Endothelial cell of umbilical vein (primary cell): ENCODE measurements at regions not wholly inside any gene's neighbourhood (a gene's known extent, or its start where the extent isn't known, plus 50 kb on each side); places are given as distances from the start of the nearest gene placed in this dataset.

Source experiments
- BruUV-seq: library from RNA; stranded (reverse); fragments of 400-500 nt; replicated peaks from 2 replicates; lab custom pipeline; 2021; lab: Mats Ljungman, UMichigan
- CTCF ChIA-PET: fragments of 300-600, 350-600 bp; sonication (Branson Sonifier 250); formaldehyde crosslinking; loops from one replicate; lab custom pipeline; 2021; ENCODE audit warnings: antibody characterized with exemption, inconsistent platforms; lab: Charles Lee
- POLR2A ChIA-PET: fragments of 300-600, 350-600 bp; sonication (Branson Sonifier 250); formaldehyde crosslinking; loops from one replicate; lab custom pipeline; 2021; ENCODE audit warnings: antibody characterized with exemption, inconsistent platforms; lab: Charles Lee
- DNase-seq: peaks from one replicate; pipeline ENCODE4 v3.0.0-alpha.2; 2011; ENCODE audit warnings: low read depth, low spot score
- FAIRE-seq: peaks from 2 replicates; lab custom pipeline; 2011; peaks lifted over from hg19 to GRCh38; lab: Jason Lieb, UNC
- H2AFZ ChIP-seq: 2 replicates; pipeline ENCODE4 v1.6.0; 2012; ENCODE audit warnings: low read depth, low read length, control low read depth, inconsistent platforms
- H3K27ac ChIP-seq: 2 replicates; pipeline ENCODE4 v1.5.1; 2011; ENCODE audit warnings: low read depth, mild to moderate bottlenecking, control low read depth, low read length, moderate library complexity; ENCODE audit not compliant: insufficient read depth
- H3K27me3 ChIP-seq, 2 experiments: 2 replicates each; pipeline versions ENCODE4 v1.6.0 to v1.6.1; 2011; ENCODE audit warnings: low read length in 2 of 2, mixed read lengths in 1 of 2; ENCODE audit not compliant: control insufficient read depth in 2 of 2, insufficient read depth in 2 of 2
- H3K36me3 ChIP-seq, 2 experiments: 2 replicates in 1 of 2; 3 replicates in 1 of 2; pipeline ENCODE4 v1.5.1; 2011; ENCODE audit warnings: low read length in 2 of 2, mild to moderate bottlenecking in 1 of 2, moderate library complexity in 1 of 2; ENCODE audit not compliant: control insufficient read depth in 2 of 2, insufficient read depth in 2 of 2; ENCODE audit errors: extremely low read depth in 1 of 2
- H3K4me1 ChIP-seq: 3 replicates; pipeline ENCODE4 v1.5.1; 2011; ENCODE audit warnings: mild to moderate bottlenecking, low read length; ENCODE audit not compliant: control insufficient read depth, insufficient read depth; ENCODE audit errors: extremely low read depth
- H3K4me2 ChIP-seq: 2 replicates; pipeline ENCODE4 v1.6.1; 2011; ENCODE audit warnings: low read length, control low read depth, mixed read lengths; ENCODE audit not compliant: insufficient read depth
- H3K4me3 ChIP-seq, 3 experiments: fragments of 200-600 bp in 1 of 3; sonication (generic), shearing (Covaris generic) in 1 of 3; replicated peaks in 1 of 3; 2 replicates each; pipeline ENCODE4 v1.5.1; 2011 to 2016; ENCODE audit warnings: control low read depth in 3 of 3, low read length in 3 of 3, mild to moderate bottlenecking in 2 of 3, inconsistent platforms in 1 of 3, low read depth in 1 of 3, moderate library complexity in 1 of 3; ENCODE audit not compliant: insufficient read depth in 1 of 3
- H3K79me2 ChIP-seq: 2 replicates; pipeline ENCODE4 v1.6.0; 2012; ENCODE audit warnings: low read length, inconsistent platforms; ENCODE audit not compliant: control insufficient read depth, insufficient read depth
- H3K9ac ChIP-seq: replicated peaks from 2 replicates; pipeline ENCODE3; 2011; ENCODE audit warnings: low read length, control low read depth; ENCODE audit not compliant: insufficient read depth; ENCODE audit errors: extremely low read depth
- H3K9me1 ChIP-seq: replicated peaks from 3 replicates; pipeline ENCODE4 v1.6.0; 2011; ENCODE audit warnings: mild to moderate bottlenecking, low read length; ENCODE audit not compliant: control insufficient read depth, insufficient read depth; ENCODE audit errors: extremely low read depth
- H3K9me3 ChIP-seq: replicated peaks from 2 replicates; pipeline ENCODE4 v1.5.1; 2012; ENCODE audit warnings: low read length, inconsistent platforms; ENCODE audit not compliant: control insufficient read depth, insufficient read depth
- H4K20me1 ChIP-seq: replicated peaks from 2 replicates; pipeline ENCODE3; 2011; ENCODE audit warnings: mild to moderate bottlenecking, low read length; ENCODE audit not compliant: control insufficient read depth, insufficient read depth; ENCODE audit errors: extremely low read depth
- CTCF ChIP-seq, 2 donors: IDR thresholded peaks; 1 replicate in 1 of 2; 2 replicates in 1 of 2; pipeline ENCODE4 v1.5.1; 2011; ENCODE audit warnings: low read length in 2 of 2, mild to moderate bottlenecking in 2 of 2, moderate library complexity in 2 of 2, control low read depth in 1 of 2, inconsistent platforms in 1 of 2, low read depth in 1 of 2; ENCODE audit not compliant: insufficient read depth in 1 of 2; ENCODE audit errors: extremely low read depth in 1 of 2
- EZH2 ChIP-seq: IDR thresholded peaks from 2 replicates; pipeline ENCODE4 v1.6.1; 2012; ENCODE audit warnings: borderline replicate concordance, low read depth, mild to moderate bottlenecking, moderate library complexity, low read length, inconsistent platforms; ENCODE audit not compliant: severe bottlenecking
- GATA2 ChIP-seq: IDR thresholded peaks from 2 replicates; pipeline ENCODE4 v1.7.0; 2011; ENCODE audit warnings: low read depth, mild to moderate bottlenecking, moderate library complexity, mixed read lengths, low read length; ENCODE audit not compliant: insufficient read length, insufficient read depth
- JUN ChIP-seq: IDR thresholded peaks from 2 replicates; pipeline ENCODE4 v1.6.1; 2011; ENCODE audit warnings: borderline replicate concordance, low read depth; ENCODE audit not compliant: insufficient read length, insufficient read depth
- MYC ChIP-seq: IDR thresholded peaks from one replicate; pipeline ENCODE4 v1.6.1; 2011; ENCODE audit warnings: mild to moderate bottlenecking, low read depth, low read length
- POLR2A ChIP-seq: IDR thresholded peaks from 2 replicates; pipeline ENCODE4 v1.6.1; 2012; ENCODE audit warnings: low read depth, mild to moderate bottlenecking, control low read depth, low read length
- POLR2AphosphoS5 ChIP-seq: IDR thresholded peaks from 2 replicates; pipeline ENCODE4 v1.6.1; 2012; ENCODE audit warnings: low read depth, mild to moderate bottlenecking, control low read depth, low read length, moderate library complexity; ENCODE audit not compliant: insufficient read depth
- dilution Hi-C: fragments of 300-500 bp; cut with MboI; formaldehyde crosslinking; loops from one replicate; pipeline ENCODE4 v1.15.0; 2019; ENCODE audit warnings: low sequenced_read_pairs; ENCODE audit not compliant: extremely low pct_ligation_motif_present
- intact Hi-C: fragments of 100-400 bp; cut with micrococcal nuclease; formaldehyde crosslinking; loops from one replicate; pipeline ENCODE4 v1.10.0; 2022

- Histone ChIP-seq H4K20me1 (no peaks in the 10 kb centered on the region), H3K27ac (no peak overlapping the region), H3K9me3 (no peaks in the 10 kb centered on the region), H3K79me2 (no peaks in the 10 kb centered on the region), H3K36me3 (no peaks in the 10 kb centered on the region), H3K27me3 (no peaks in the 10 kb centered on the region), H3K4me1 (no peaks in the 10 kb centered on the region), H3K4me3 (no peak overlapping the region), H3K4me2 (no peak overlapping the region), H3K9me1 (no peaks in the 10 kb centered on the region), H2AFZ (no peak overlapping the region), H3K9ac (no peak overlapping the region)
- FAIRE-seq (no peak), DNase-seq (no peak)
- dilution Hi-C loops (no loop called here), intact Hi-C loops (no loop called here)
- BruUV-seq, result no TSS peak
- ChIA-PET CTCF (no interaction called here), POLR2A (no interaction called here)
- TF ChIP-seq CTCF (IDR thresholded peaks at IDR 0.05; ENCODE audit: extremely low read depth in 1 of 2, insufficient read depth in 1 of 2, low read depth in 1 of 2, low read length in 2 of 2), result no peak
- no peak for TF ChIP-seq JUN
- TF ChIP-seq EZH2, result no peak
- no peak for TF ChIP-seq GATA2
- TF ChIP-seq MYC, result no peak
- no peak for TF ChIP-seq POLR2A
- no peak for TF ChIP-seq POLR2AphosphoS5
Observed at GRCh38 chr2:102886216-102886893, 124.5 kb downstream of the TMEM182 start.
